ENCODE measurements at regions not wholly inside any gene's neighbourhood (a gene's known extent, or its start where the extent isn't known, plus 50 kb on each side); places are given as distances from the start of the nearest gene placed in this dataset.

GRCh38 chr18:42617221-42617620 lies 498.3 kb downstream of the RIT2 start:
- Histone ChIP-seq H3K4me3 (ENCODE audit: low read depth in 1 of 2, low read length in 2 of 2) (no peak overlapping the region), H3K9me3 (ENCODE audit: control insufficient read depth in 1 of 2, low read length in 2 of 2) (no peaks in the 10 kb centered on the region), H3K36me3 (ENCODE audit: control insufficient read depth in 1 of 2, insufficient read depth in 2 of 2, low read length in 2 of 2) (no peaks in the 10 kb centered on the region), H3K9ac (ENCODE audit: low read depth in 1 of 2, low read length in 2 of 2) (no peak overlapping the region), H3K4me1 (ENCODE audit: control insufficient read depth in 1 of 2, insufficient read depth in 2 of 2, low read length in 2 of 2) (no peaks in the 10 kb centered on the region), H3K27me3 (ENCODE audit: control insufficient read depth in 1 of 2, insufficient read depth in 2 of 2, low read length in 2 of 2) (no peaks in the 10 kb centered on the region), H3K27ac (ENCODE audit: low read depth, low read length) (no peak overlapping the region)

DNA sequence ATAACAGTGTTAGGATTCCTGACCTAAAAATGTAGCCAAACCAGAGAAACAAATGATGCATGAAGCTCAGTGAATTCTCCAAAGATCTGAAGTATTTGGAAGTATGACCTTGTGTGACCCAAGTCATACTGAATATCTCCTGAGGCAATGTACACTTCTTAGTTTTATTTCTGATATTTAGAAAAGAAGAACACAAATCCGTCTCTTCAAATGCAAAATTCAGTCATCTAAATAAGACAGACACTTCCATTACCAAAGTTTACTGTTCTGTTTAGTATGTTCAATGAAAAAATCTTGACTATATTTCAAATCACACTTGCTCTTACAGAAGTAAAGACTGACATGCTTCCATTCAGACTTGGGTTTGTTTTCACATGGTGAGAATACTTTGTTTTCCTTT lies 495.7 kb downstream of the RIT2 start:
- Histone ChIP-seq H3K9me3 (ENCODE audit: control insufficient read depth in 1 of 2, low read length in 2 of 2) (no peaks in the 10 kb centered on the region), H3K27me3 (ENCODE audit: control insufficient read depth in 1 of 2, insufficient read depth in 2 of 2, low read length in 2 of 2) (no peaks in the 10 kb centered on the region), H3K36me3 (ENCODE audit: control insufficient read depth in 1 of 2, insufficient read depth in 2 of 2, low read length in 2 of 2) (no peaks in the 10 kb centered on the region), H3K9ac (ENCODE audit: low read depth in 1 of 2, low read length in 2 of 2) (no peak overlapping the region), H3K27ac (ENCODE audit: low read depth, low read length) (no peak overlapping the region), H3K4me3 (ENCODE audit: low read depth in 1 of 2, low read length in 2 of 2) (no peak overlapping the region), H3K4me1 (ENCODE audit: control insufficient read depth in 1 of 2, insufficient read depth in 2 of 2, low read length in 2 of 2) (no peaks in the 10 kb centered on the region)

DNA sequence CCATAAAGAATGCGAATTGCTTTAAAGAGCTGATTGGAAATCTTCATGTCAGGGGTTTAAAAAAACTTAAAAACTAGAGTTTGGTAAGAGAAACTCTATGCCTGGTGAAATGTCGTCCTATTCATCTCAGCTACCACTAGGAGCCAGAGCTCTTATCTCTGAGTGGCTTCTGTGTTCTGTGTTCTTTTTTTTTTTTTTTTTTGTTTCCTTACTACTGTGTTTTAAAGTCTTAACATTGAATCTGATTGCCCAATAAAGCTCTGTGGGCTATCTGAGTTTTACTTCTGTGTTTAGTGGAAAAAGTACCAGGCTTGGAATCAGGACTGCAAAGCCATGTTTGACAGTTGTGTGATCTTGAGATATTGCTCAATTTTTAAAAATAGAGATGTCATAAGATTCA lies 494.8 kb downstream of the RIT2 start:
- Histone ChIP-seq H3K9me3 (ENCODE audit: control insufficient read depth in 1 of 2, low read length in 2 of 2) (no peaks in the 10 kb centered on the region), H3K9ac (ENCODE audit: low read depth in 1 of 2, low read length in 2 of 2) (no peak overlapping the region), H3K27ac (ENCODE audit: low read depth, low read length) (no peak overlapping the region), H3K4me3 (ENCODE audit: low read depth in 1 of 2, low read length in 2 of 2) (no peak overlapping the region), H3K4me1 (ENCODE audit: control insufficient read depth in 1 of 2, insufficient read depth in 2 of 2, low read length in 2 of 2) (no peaks in the 10 kb centered on the region), H3K36me3 (ENCODE audit: control insufficient read depth in 1 of 2, insufficient read depth in 2 of 2, low read length in 2 of 2) (no peaks in the 10 kb centered on the region), H3K27me3 (ENCODE audit: control insufficient read depth in 1 of 2, insufficient read depth in 2 of 2, low read length in 2 of 2) (no peaks in the 10 kb centered on the region)

GRCh38 chr18:42623935-42624334 lies 491.6 kb downstream of the RIT2 start:
- Histone ChIP-seq H3K27ac (ENCODE audit: low read depth, low read length) (no peak overlapping the region), H3K9me3 (ENCODE audit: control insufficient read depth in 1 of 2, low read length in 2 of 2) (no peaks in the 10 kb centered on the region), H3K4me1 (ENCODE audit: control insufficient read depth in 1 of 2, insufficient read depth in 2 of 2, low read length in 2 of 2) (no peaks in the 10 kb centered on the region), H3K36me3 (ENCODE audit: control insufficient read depth in 1 of 2, insufficient read depth in 2 of 2, low read length in 2 of 2) (no peaks in the 10 kb centered on the region), H3K27me3 (ENCODE audit: control insufficient read depth in 1 of 2, insufficient read depth in 2 of 2, low read length in 2 of 2) (no peaks in the 10 kb centered on the region), H3K4me3 (ENCODE audit: low read depth in 1 of 2, low read length in 2 of 2) (no peak overlapping the region), H3K9ac (ENCODE audit: low read depth in 1 of 2, low read length in 2 of 2) (no peak overlapping the region)

- no peaks in the 10 kb centered on the region for H3K36me3 ChIP-seq (ENCODE audit: control insufficient read depth in 1 of 2, insufficient read depth in 2 of 2, low read length in 2 of 2)
- no peak overlapping the region for H3K4me3 ChIP-seq (ENCODE audit: low read depth in 1 of 2, low read length in 2 of 2)
- no peak overlapping the region for H3K9ac ChIP-seq (ENCODE audit: low read depth in 1 of 2, low read length in 2 of 2)
- H3K4me1 ChIP-seq (ENCODE audit: control insufficient read depth in 1 of 2, insufficient read depth in 2 of 2, low read length in 2 of 2), result no peaks in the 10 kb centered on the region
- H3K9me3 ChIP-seq (ENCODE audit: control insufficient read depth in 1 of 2, low read length in 2 of 2), result no peaks in the 10 kb centered on the region
- no peaks in the 10 kb centered on the region for H3K27me3 ChIP-seq (ENCODE audit: control insufficient read depth in 1 of 2, insufficient read depth in 2 of 2, low read length in 2 of 2)
- H3K27ac ChIP-seq (ENCODE audit: low read depth, low read length), result no peak overlapping the region
These were observed 482.7 kb downstream of the RIT2 start for GRCh38 chr18:42632801-42633200.

GRCh38 chr18:42635378-42636048 lies 480.0 kb downstream of the RIT2 start:
- Histone ChIP-seq H3K27ac (ENCODE audit: low read depth, low read length) (no peak overlapping the region), H3K27me3 (ENCODE audit: control insufficient read depth in 1 of 2, insufficient read depth in 2 of 2, low read length in 2 of 2) (no peaks in the 10 kb centered on the region), H3K4me1 (ENCODE audit: control insufficient read depth in 1 of 2, insufficient read depth in 2 of 2, low read length in 2 of 2) (no peaks in the 10 kb centered on the region), H3K4me3 (ENCODE audit: low read depth in 1 of 2, low read length in 2 of 2) (no peak overlapping the region), H3K36me3 (ENCODE audit: control insufficient read depth in 1 of 2, insufficient read depth in 2 of 2, low read length in 2 of 2) (no peaks in the 10 kb centered on the region), H3K9ac (ENCODE audit: low read depth in 1 of 2, low read length in 2 of 2) (no peak overlapping the region), H3K9me3 (ENCODE audit: control insufficient read depth in 1 of 2, low read length in 2 of 2) (no peaks in the 10 kb centered on the region)

GRCh38 chr18:42636309-42636708 lies 479.2 kb downstream of the RIT2 start:
- no peak overlapping the region for H3K9ac ChIP-seq (ENCODE audit: low read depth in 1 of 2, low read length in 2 of 2)
- H3K9me3 ChIP-seq (ENCODE audit: control insufficient read depth in 1 of 2, low read length in 2 of 2), result no peaks in the 10 kb centered on the region
- no peaks in the 10 kb centered on the region for H3K36me3 ChIP-seq (ENCODE audit: control insufficient read depth in 1 of 2, insufficient read depth in 2 of 2, low read length in 2 of 2)
- no peak overlapping the region for H3K27ac ChIP-seq (ENCODE audit: low read depth, low read length)
- H3K4me3 ChIP-seq (ENCODE audit: low read depth in 1 of 2, low read length in 2 of 2), result no peak overlapping the region
- H3K27me3 ChIP-seq (ENCODE audit: control insufficient read depth in 1 of 2, insufficient read depth in 2 of 2, low read length in 2 of 2), result no peaks in the 10 kb centered on the region
- no peaks in the 10 kb centered on the region for H3K4me1 ChIP-seq (ENCODE audit: control insufficient read depth in 1 of 2, insufficient read depth in 2 of 2, low read length in 2 of 2)

- H3K27ac ChIP-seq (ENCODE audit: low read depth, low read length), result no peak overlapping the region
These were observed 475.3 kb downstream of the RIT2 start for GRCh38 chr18:42640160-42640559.

DNA sequence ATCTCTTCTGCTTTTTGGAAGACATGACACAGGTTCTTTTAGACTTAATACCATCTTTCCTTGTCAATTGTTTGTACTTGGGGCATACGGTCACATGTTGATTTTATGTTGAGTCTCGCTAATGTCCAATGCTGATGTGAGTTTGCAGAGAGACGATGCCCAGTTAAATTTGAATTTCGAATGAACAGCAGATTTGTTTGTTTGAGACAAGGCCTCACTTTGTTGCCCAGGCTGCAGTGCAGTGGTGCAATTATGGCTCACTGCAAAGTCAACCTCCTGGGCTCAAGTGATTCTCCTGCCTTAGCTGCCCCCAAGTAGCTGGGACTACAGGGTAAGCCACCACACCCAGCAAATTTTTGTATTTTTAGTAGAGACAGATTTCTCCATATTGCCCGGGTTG lies 473.5 kb downstream of the RIT2 start:
- no peak overlapping the region for H3K27ac ChIP-seq (ENCODE audit: low read depth, low read length)

More at GRCh38 chr18:42640160-42640559, 475.3 kb downstream of the RIT2 start:
- Histone ChIP-seq H3K9ac (ENCODE audit: low read depth in 1 of 2, low read length in 2 of 2) (no peak overlapping the region), H3K36me3 (ENCODE audit: control insufficient read depth in 1 of 2, insufficient read depth in 2 of 2, low read length in 2 of 2) (no peaks in the 10 kb centered on the region), H3K27me3 (ENCODE audit: control insufficient read depth in 1 of 2, insufficient read depth in 2 of 2, low read length in 2 of 2) (no peaks in the 10 kb centered on the region), H3K4me1 (ENCODE audit: control insufficient read depth in 1 of 2, insufficient read depth in 2 of 2, low read length in 2 of 2) (no peaks in the 10 kb centered on the region), H3K9me3 (ENCODE audit: control insufficient read depth in 1 of 2, low read length in 2 of 2) (no peaks in the 10 kb centered on the region), H3K4me3 (ENCODE audit: low read depth in 1 of 2, low read length in 2 of 2) (no peak overlapping the region)

GRCh38 chr18:42644729-42645131 lies 470.8 kb downstream of the RIT2 start:
- no peaks in the 10 kb centered on the region for H3K4me1 ChIP-seq (ENCODE audit: control insufficient read depth in 1 of 2, insufficient read depth in 2 of 2, low read length in 2 of 2)
- no peak overlapping the region for H3K27ac ChIP-seq (ENCODE audit: low read depth, low read length)
- H3K4me3 ChIP-seq (ENCODE audit: low read depth in 1 of 2, low read length in 2 of 2), result no peak overlapping the region
- H3K9ac ChIP-seq (ENCODE audit: low read depth in 1 of 2, low read length in 2 of 2), result no peak overlapping the region
- H3K27me3 ChIP-seq (ENCODE audit: control insufficient read depth in 1 of 2, insufficient read depth in 2 of 2, low read length in 2 of 2), result no peaks in the 10 kb centered on the region
- no peaks in the 10 kb centered on the region for H3K36me3 ChIP-seq (ENCODE audit: control insufficient read depth in 1 of 2, insufficient read depth in 2 of 2, low read length in 2 of 2)
- no peaks in the 10 kb centered on the region for H3K9me3 ChIP-seq (ENCODE audit: control insufficient read depth in 1 of 2, low read length in 2 of 2)

More for the DNA sequence above, 473.5 kb downstream of the RIT2 start:
- Histone ChIP-seq H3K27me3 (ENCODE audit: control insufficient read depth in 1 of 2, insufficient read depth in 2 of 2, low read length in 2 of 2) (no peaks in the 10 kb centered on the region), H3K4me1 (ENCODE audit: control insufficient read depth in 1 of 2, insufficient read depth in 2 of 2, low read length in 2 of 2) (no peaks in the 10 kb centered on the region), H3K4me3 (ENCODE audit: low read depth in 1 of 2, low read length in 2 of 2) (no peak overlapping the region), H3K36me3 (ENCODE audit: control insufficient read depth in 1 of 2, insufficient read depth in 2 of 2, low read length in 2 of 2) (no peaks in the 10 kb centered on the region), H3K9me3 (ENCODE audit: control insufficient read depth in 1 of 2, low read length in 2 of 2) (no peaks in the 10 kb centered on the region), H3K9ac (ENCODE audit: low read depth in 1 of 2, low read length in 2 of 2) (no peak overlapping the region)
